Skeletal muscle cell (primary cell): ENCODE measurements at regions not wholly inside any gene's neighbourhood (a gene's known extent, or its start where the extent isn't known, plus 50 kb on each side); places are given as distances from the start of the nearest gene placed in this dataset.

ENCODE experiments used
- DNase-seq: peaks from one replicate; pipeline ENCODE4 v3.0.0-alpha.2; 2010; ENCODE audit warnings: low read depth
- H3K4me3 ChIP-seq: 2 replicates; pipeline ENCODE4 v1.5.1; 2011; ENCODE audit warnings: low read depth, mild to moderate bottlenecking, control low read depth, low read length, moderate library complexity

GRCh38 chr4:4594285-4594920 is 52.6 kb upstream of the STX18 start:
- DNase-seq = no peak
- no peak overlapping the region for H3K4me3 ChIP-seq

DNA sequence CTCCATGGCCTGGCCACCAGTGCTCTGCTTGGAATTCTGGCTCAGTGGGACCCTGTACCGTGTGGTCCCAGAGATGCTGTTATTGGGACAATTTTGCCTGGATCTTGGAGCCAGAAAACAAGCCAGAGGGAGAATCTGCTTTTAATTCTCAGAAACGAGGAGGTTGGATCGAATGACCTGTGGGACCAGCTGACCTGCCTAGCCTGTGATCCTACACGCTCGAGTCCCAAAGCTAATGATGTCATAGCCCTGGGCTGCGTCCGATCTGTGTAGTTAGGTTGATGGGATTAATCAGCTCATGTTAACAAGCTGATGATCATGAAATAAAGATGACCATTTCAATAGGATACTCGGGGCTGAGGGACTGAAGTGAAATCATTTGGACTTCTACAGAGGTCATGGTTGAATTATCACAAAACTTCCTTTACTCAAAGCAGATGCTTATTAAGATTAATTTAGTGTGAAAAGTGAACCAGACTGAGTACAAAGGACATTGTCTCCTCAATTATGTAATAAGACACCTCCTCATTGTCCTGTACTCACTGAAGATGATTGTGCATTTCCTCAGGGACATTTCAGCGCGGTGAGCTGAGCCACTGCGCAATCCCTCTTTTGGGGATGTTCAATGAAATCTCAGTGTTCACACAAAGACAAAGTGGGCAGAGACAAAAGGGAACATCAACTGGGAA is 51.9 kb upstream of the STX18 start:
- no peak for DNase-seq
- no peak overlapping the region for H3K4me3 ChIP-seq

DNA sequence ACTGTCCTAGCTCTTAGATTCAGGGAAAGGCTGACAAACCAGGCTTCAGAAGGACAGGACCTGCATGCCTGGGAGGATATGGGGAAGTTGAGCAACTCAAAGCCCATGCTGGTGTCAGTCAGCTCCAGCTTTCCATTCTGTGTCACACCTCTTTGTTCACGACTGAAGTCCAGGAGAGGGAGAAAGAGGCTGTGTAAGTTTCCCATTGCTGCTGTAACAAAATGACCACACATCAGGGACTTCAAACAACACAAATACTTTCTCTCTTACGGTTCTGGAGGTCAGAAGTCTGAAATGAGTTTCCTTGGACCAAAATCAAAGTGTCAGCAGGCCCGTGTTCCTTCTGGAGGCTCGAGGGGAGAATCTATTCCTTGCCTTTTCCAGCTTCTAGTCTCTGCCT is 50.6 kb upstream of the STX18 start:
- no peak for DNase-seq
- no peak overlapping the region for H3K4me3 ChIP-seq
